ENCODE measurements at regions not wholly inside any gene's neighbourhood (a gene's known extent, or its start where the extent isn't known, plus 50 kb on each side); places are given as distances from the start of the nearest gene placed in this dataset.

DNA sequence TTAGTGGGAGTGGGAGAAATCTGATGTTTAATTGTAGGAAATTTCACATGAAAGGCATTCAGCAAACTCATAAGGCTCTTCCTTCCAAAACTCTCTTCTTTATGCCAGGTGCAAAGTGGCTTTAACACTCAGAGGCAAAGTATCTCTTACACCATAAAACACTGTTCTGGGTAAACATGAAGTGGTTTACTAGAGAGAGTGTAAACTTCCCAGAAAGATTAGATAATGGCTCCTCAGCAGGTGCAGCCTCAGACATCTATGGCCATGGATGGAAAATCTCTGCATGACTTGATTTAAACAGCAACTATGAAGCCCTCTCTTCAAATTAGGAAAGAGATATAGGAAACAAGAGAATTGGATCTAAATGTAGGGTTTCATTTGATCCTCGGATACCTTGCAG, 583.1 kb upstream of the SALL1 start:
- DNase-seq: no peak
- Histone ChIP-seq H3K9me3 (ENCODE audit: low read length) (no peaks in the 10 kb centered on the region), H3K9me2 (replicated peaks; ENCODE audit: insufficient read depth, low read length) (no peaks in the 10 kb centered on the region), H3K79me2 (ENCODE audit: low read length) (no peaks in the 10 kb centered on the region), H3K27ac (ENCODE audit: low read length) (no peak overlapping the region), H3K9ac (ENCODE audit: low read length) (no peak overlapping the region), H3K27me3 (ENCODE audit: low read length) (no peaks in the 10 kb centered on the region), H3K4me3 (ENCODE audit: low read length) (no peak overlapping the region), H3K4me2 (ENCODE audit: low read depth, low read length, poor library complexity, severe bottlenecking) (no peak overlapping the region), H3K4me1 (ENCODE audit: low read length) (no peaks in the 10 kb centered on the region), H3K36me3 (ENCODE audit: insufficient read depth, low read length) (no peaks in the 10 kb centered on the region), H4K20me1 (ENCODE audit: insufficient read depth, low read depth, low read length) (no peaks in the 10 kb centered on the region), H2AFZ (ENCODE audit: low read length) (no peak overlapping the region)

GRCh38 chr16:51733181-51733580, 582.1 kb upstream of the SALL1 start:
- Histone ChIP-seq H3K27ac (ENCODE audit: low read length) (no peak overlapping the region), H4K20me1 (ENCODE audit: insufficient read depth, low read depth, low read length) (no peaks in the 10 kb centered on the region), H3K4me1 (ENCODE audit: low read length) (no peaks in the 10 kb centered on the region), H3K27me3 (ENCODE audit: low read length) (no peaks in the 10 kb centered on the region), H3K4me2 (ENCODE audit: low read depth, low read length, poor library complexity, severe bottlenecking) (no peak overlapping the region), H3K36me3 (ENCODE audit: insufficient read depth, low read length) (no peaks in the 10 kb centered on the region), H3K9me3 (ENCODE audit: low read length) (no peaks in the 10 kb centered on the region), H3K4me3 (ENCODE audit: low read length) (no peak overlapping the region), H3K9me2 (replicated peaks; ENCODE audit: insufficient read depth, low read length) (no peaks in the 10 kb centered on the region), H3K79me2 (ENCODE audit: low read length) (no peaks in the 10 kb centered on the region), H2AFZ (ENCODE audit: low read length) (no peak overlapping the region), H3K9ac (ENCODE audit: low read length) (no peak overlapping the region)
- DNase-seq: no peak

DNA sequence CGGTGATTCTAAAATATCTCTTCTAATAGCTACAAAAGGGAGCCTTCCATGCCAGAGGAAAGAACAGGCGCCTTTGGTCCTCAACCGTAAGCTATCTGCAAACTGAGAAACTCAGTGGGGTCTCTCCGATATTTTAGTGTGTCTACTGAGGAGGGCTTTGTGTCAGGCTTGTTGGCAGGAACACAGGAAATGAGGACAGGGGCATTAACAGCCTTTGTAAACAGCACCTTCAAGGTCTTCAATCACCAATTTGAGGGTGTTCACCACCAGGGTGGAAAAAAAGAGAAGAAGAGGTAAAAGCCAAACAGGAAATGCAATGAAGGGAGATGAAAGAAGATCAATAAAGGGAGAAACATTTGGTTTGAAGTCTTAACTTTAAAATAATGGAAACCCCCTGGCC, 580.1 kb upstream of the SALL1 start:
- no peaks in the 10 kb centered on the region for H4K20me1 ChIP-seq (ENCODE audit: insufficient read depth, low read depth, low read length)
- no peaks in the 10 kb centered on the region for H3K27me3 ChIP-seq (ENCODE audit: low read length)
- H2AFZ ChIP-seq (ENCODE audit: low read length): no peak overlapping the region
- no peaks in the 10 kb centered on the region for H3K36me3 ChIP-seq (ENCODE audit: insufficient read depth, low read length)
- peaks cover 2% of the 10 kb centered on the region; the same call in 1 of the 2 replicates for H3K9me3 ChIP-seq (ENCODE audit: low read length)
- H3K9me2 ChIP-seq (replicated peaks; ENCODE audit: insufficient read depth, low read length): no peaks in the 10 kb centered on the region; the same call in 1 of the 2 replicates
- no peak overlapping the region for H3K9ac ChIP-seq (ENCODE audit: low read length)
- H3K4me3 ChIP-seq (ENCODE audit: low read length): no peak overlapping the region
- no peaks in the 10 kb centered on the region for H3K4me1 ChIP-seq (ENCODE audit: low read length)
- no peaks in the 10 kb centered on the region for H3K79me2 ChIP-seq (ENCODE audit: low read length)
- H3K4me2 ChIP-seq (ENCODE audit: low read depth, low read length, poor library complexity, severe bottlenecking): no peak overlapping the region
- no peak overlapping the region for H3K27ac ChIP-seq (ENCODE audit: low read length)
- no peak for DNase-seq

DNA sequence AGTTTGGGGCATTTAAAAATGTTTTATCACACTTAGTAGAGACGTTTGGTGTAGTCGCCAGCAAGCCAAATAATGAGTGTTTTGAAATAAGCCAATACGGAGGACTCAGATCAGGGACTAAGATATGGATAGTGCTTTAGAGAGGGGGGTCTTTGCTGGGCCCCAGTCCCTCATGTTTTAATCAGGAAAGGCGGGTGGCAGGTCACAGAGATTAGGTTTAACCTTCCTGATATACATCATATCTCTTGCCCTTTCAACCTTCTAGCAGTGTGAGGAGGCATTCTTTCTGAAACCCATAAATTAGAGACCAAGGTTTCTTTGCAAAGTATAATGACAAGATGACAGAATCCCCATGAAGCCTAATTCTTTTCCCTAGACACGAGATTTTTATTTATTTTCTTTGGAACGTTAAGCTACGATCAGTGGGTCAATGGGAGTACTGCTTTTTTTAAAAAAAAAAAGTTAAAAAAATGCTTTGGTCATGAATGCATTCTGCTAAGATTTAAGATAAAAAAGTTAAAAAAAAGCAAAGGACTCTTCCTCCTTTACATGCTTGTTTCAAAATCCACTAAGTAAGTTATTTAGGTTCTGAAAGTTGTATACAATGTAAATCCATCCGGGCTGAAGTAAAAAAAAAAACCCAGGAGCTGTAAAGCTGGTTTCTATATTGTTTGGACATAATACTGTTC, 572.1 kb upstream of the SALL1 start:
- H4K20me1 ChIP-seq (ENCODE audit: insufficient read depth, low read depth, low read length): no peaks in the 10 kb centered on the region
- peaks cover 4% of the 10 kb centered on the region; the same call in 1 of the 2 replicates for H3K9me3 ChIP-seq (ENCODE audit: low read length)
- H3K27ac ChIP-seq (ENCODE audit: low read length): no peak overlapping the region
- DNase-seq: no peak
- H3K4me1 ChIP-seq (ENCODE audit: low read length): no peaks in the 10 kb centered on the region
- no peaks in the 10 kb centered on the region; the same call in 1 of the 2 replicates for H3K9me2 ChIP-seq (replicated peaks; ENCODE audit: insufficient read depth, low read length)
- H3K27me3 ChIP-seq (ENCODE audit: low read length): no peaks in the 10 kb centered on the region
- H2AFZ ChIP-seq (ENCODE audit: low read length): no peak overlapping the region
- no peak overlapping the region for H3K9ac ChIP-seq (ENCODE audit: low read length)
- H3K4me2 ChIP-seq (ENCODE audit: low read depth, low read length, poor library complexity, severe bottlenecking): no peak overlapping the region
- no peaks in the 10 kb centered on the region for H3K36me3 ChIP-seq (ENCODE audit: insufficient read depth, low read length)
- H3K79me2 ChIP-seq (ENCODE audit: low read length): no peaks in the 10 kb centered on the region
- H3K4me3 ChIP-seq (ENCODE audit: low read length): no peak overlapping the region

DNA sequence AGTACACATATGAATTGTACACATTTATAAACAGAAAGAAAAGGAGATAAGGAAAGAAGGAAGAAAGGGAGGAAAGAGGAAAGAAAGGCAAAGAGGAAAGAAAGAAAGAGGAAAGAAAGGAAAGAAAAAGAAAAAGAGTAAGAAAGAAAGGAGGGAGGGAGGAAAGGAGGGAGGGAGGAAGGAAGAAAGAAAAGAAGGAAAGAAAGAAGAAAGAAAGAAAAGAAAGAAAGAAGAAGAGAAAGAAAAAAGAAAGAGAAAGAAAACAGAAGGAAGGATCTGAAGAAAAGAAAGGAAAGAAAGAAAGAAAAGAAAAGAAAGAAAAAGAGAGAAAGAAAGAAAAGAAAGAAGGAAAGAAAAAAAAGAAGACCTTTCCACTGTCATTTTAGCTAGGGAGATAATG, 571.4 kb upstream of the SALL1 start:
- H3K9me3 ChIP-seq (ENCODE audit: low read length): peaks cover 4% of the 10 kb centered on the region; the same call in 1 of the 2 replicates
- H2AFZ ChIP-seq (ENCODE audit: low read length): no peak overlapping the region
- H3K9ac ChIP-seq (ENCODE audit: low read length): no peak overlapping the region
- no peaks in the 10 kb centered on the region for H3K27me3 ChIP-seq (ENCODE audit: low read length)
- H3K4me3 ChIP-seq (ENCODE audit: low read length): no peak overlapping the region
- H3K36me3 ChIP-seq (ENCODE audit: insufficient read depth, low read length): no peaks in the 10 kb centered on the region
- DNase-seq: no peak
- no peak overlapping the region for H3K4me2 ChIP-seq (ENCODE audit: low read depth, low read length, poor library complexity, severe bottlenecking)
- H3K4me1 ChIP-seq (ENCODE audit: low read length): no peaks in the 10 kb centered on the region
- no peaks in the 10 kb centered on the region for H3K79me2 ChIP-seq (ENCODE audit: low read length)
- no peaks in the 10 kb centered on the region; the same call in 1 of the 2 replicates for H3K9me2 ChIP-seq (replicated peaks; ENCODE audit: insufficient read depth, low read length)
- no peak overlapping the region for H3K27ac ChIP-seq (ENCODE audit: low read length)
- H4K20me1 ChIP-seq (ENCODE audit: insufficient read depth, low read depth, low read length): no peaks in the 10 kb centered on the region

- Histone ChIP-seq H3K9me3 (ENCODE audit: low read length) (peaks cover 4% of the 10 kb centered on the region), H3K27ac (ENCODE audit: low read length) (no peak overlapping the region), H3K36me3 (ENCODE audit: insufficient read depth, low read length) (no peaks in the 10 kb centered on the region), H3K9me2 (replicated peaks; ENCODE audit: insufficient read depth, low read length) (no peaks in the 10 kb centered on the region), H3K4me2 (ENCODE audit: low read depth, low read length, poor library complexity, severe bottlenecking) (no peak overlapping the region), H2AFZ (ENCODE audit: low read length) (no peak overlapping the region), H3K9ac (ENCODE audit: low read length) (no peak overlapping the region), H3K27me3 (ENCODE audit: low read length) (no peaks in the 10 kb centered on the region), H3K4me3 (ENCODE audit: low read length) (no peak overlapping the region), H3K79me2 (ENCODE audit: low read length) (no peaks in the 10 kb centered on the region), H4K20me1 (ENCODE audit: insufficient read depth, low read depth, low read length) (no peaks in the 10 kb centered on the region), H3K4me1 (ENCODE audit: low read length) (no peaks in the 10 kb centered on the region)
- no peak for DNase-seq
Observed at GRCh38 chr16:51719376-51719775, 568.3 kb upstream of the SALL1 start.

- Histone ChIP-seq H3K9me3 (ENCODE audit: low read length) (peaks cover 5% of the 10 kb centered on the region), H3K9me2 (replicated peaks; ENCODE audit: insufficient read depth, low read length) (no peaks in the 10 kb centered on the region), H4K20me1 (ENCODE audit: insufficient read depth, low read depth, low read length) (no peaks in the 10 kb centered on the region), H3K4me3 (ENCODE audit: low read length) (no peak overlapping the region), H3K27me3 (ENCODE audit: low read length) (no peaks in the 10 kb centered on the region), H3K4me2 (ENCODE audit: low read depth, low read length, poor library complexity, severe bottlenecking) (no peak overlapping the region), H3K9ac (ENCODE audit: low read length) (no peak overlapping the region), H2AFZ (ENCODE audit: low read length) (no peak overlapping the region), H3K79me2 (ENCODE audit: low read length) (no peaks in the 10 kb centered on the region), H3K27ac (ENCODE audit: low read length) (no peak overlapping the region), H3K36me3 (ENCODE audit: insufficient read depth, low read length) (no peaks in the 10 kb centered on the region), H3K4me1 (ENCODE audit: low read length) (no peaks in the 10 kb centered on the region)
- no peak for DNase-seq
Observed at GRCh38 chr16:51716195-51716594, 565.1 kb upstream of the SALL1 start.

DNA sequence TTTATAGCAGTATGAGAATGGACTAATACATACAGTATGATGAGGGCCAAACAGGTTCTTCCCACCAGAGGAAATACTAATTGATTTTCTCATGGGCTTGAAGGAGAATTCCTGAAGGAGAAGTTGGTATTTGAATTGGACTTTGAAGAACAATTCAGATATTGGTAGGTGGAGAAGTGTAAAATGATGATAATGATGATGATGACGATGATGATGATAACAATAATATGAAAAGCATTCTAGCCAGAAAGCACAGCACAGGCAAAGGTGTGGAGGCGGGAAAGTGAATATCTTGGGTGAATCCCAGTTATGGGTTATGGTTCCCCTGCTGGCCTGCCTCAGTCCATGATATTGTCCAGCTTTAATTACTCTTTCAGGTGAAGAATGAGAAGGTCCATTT, 562.4 kb upstream of the SALL1 start:
- Histone ChIP-seq H3K27ac (ENCODE audit: low read length) (no peak overlapping the region), H3K79me2 (ENCODE audit: low read length) (no peaks in the 10 kb centered on the region), H4K20me1 (ENCODE audit: insufficient read depth, low read depth, low read length) (no peaks in the 10 kb centered on the region), H3K4me2 (ENCODE audit: low read depth, low read length, poor library complexity, severe bottlenecking) (no peak overlapping the region), H3K9me2 (replicated peaks; ENCODE audit: insufficient read depth, low read length) (no peaks in the 10 kb centered on the region), H3K4me1 (ENCODE audit: low read length) (no peaks in the 10 kb centered on the region), H3K36me3 (ENCODE audit: insufficient read depth, low read length) (no peaks in the 10 kb centered on the region), H3K4me3 (ENCODE audit: low read length) (no peak overlapping the region), H3K9me3 (ENCODE audit: low read length) (peaks cover 5% of the 10 kb centered on the region), H2AFZ (ENCODE audit: low read length) (no peak overlapping the region), H3K27me3 (ENCODE audit: low read length) (no peaks in the 10 kb centered on the region), H3K9ac (ENCODE audit: low read length) (no peak overlapping the region)
- DNase-seq: no peak

Data from Karpas-422 (cell line).